Endodermal cell (in vitro differentiated cells): ENCODE measurements at regions not wholly inside any gene's neighbourhood (a gene's known extent, or its start where the extent isn't known, plus 50 kb on each side); places are given as distances from the start of the nearest gene placed in this dataset.
"Not testable (repeated sequence)": the region's sequence is repeated elsewhere in the genome, so short reads cannot be mapped to it uniquely, and the experiment has no call there.

Experiments used
- DNase-seq: peaks from one replicate; pipeline ENCODE4 v3.0.0-alpha.2; 2017
- H3K27ac ChIP-seq: 2 replicates; pipeline ENCODE4 v1.5.1; 2013; ENCODE audit warnings: mild to moderate bottlenecking, low read depth, low read length, moderate library complexity
- H3K27me3 ChIP-seq: 2 replicates; pipeline ENCODE4 v1.6.1; 2013; ENCODE audit warnings: mild to moderate bottlenecking, low read length, moderate library complexity; ENCODE audit not compliant: insufficient read depth, control insufficient read depth, poor library complexity, severe bottlenecking
- H3K36me3 ChIP-seq: 2 replicates; pipeline ENCODE4 v1.7.0; 2013; ENCODE audit warnings: mild to moderate bottlenecking, low read length, moderate library complexity; ENCODE audit not compliant: control insufficient read depth, insufficient read depth
- H3K4me1 ChIP-seq: one replicate; pipeline ENCODE4 v1.7.0; 2013; ENCODE audit warnings: low read length; ENCODE audit not compliant: control insufficient read depth, insufficient read depth
- H3K4me3 ChIP-seq: 2 replicates; pipeline ENCODE4 v1.5.1; 2013; ENCODE audit warnings: mild to moderate bottlenecking, low read length, moderate library complexity
- H3K9ac ChIP-seq: 2 replicates; pipeline ENCODE4 v1.6.1; 2013; ENCODE audit warnings: mild to moderate bottlenecking, low read length, moderate library complexity; ENCODE audit not compliant: poor library complexity, severe bottlenecking; ENCODE audit errors: extremely low read depth
- H3K9me3 ChIP-seq: 2 replicates; pipeline ENCODE4 v1.6.1; 2013; ENCODE audit warnings: mild to moderate bottlenecking, low read length, moderate library complexity; ENCODE audit not compliant: control insufficient read depth
- H3K27ac Mint-ChIP-seq: 2 replicates; pipeline ENCODE4 v1.8.0; 2020; ENCODE audit warnings: mixed read lengths
- H3K27me3 Mint-ChIP-seq: 2 replicates; pipeline ENCODE4 v1.8.0; 2021; ENCODE audit warnings: mild to moderate bottlenecking, mixed read lengths; ENCODE audit not compliant: insufficient read depth
- H3K36me3 Mint-ChIP-seq: 2 replicates; pipeline ENCODE4 v1.8.0; 2020; ENCODE audit warnings: low read depth, mixed read lengths
- H3K4me1 Mint-ChIP-seq: 2 replicates; pipeline ENCODE4 v1.8.0; 2020; ENCODE audit warnings: mixed read lengths
- H3K4me3 Mint-ChIP-seq: 2 replicates; pipeline ENCODE4 v1.8.0; 2020; ENCODE audit warnings: mild to moderate bottlenecking, moderate library complexity, mixed read lengths
- H3K9me3 Mint-ChIP-seq: 2 replicates; pipeline ENCODE4 v1.8.0; 2020; ENCODE audit warnings: mild to moderate bottlenecking, mixed read lengths
- CTCF ChIP-seq: fragments of 200-600 bp; sonication (generic); conservative IDR thresholded peaks from 2 replicates; pipeline ENCODE4 v1.5.0; 2021; ENCODE audit warnings: antibody characterized with exemption, mild to moderate bottlenecking
- WGBS, 2 experiments: methylation state at CpG; one replicate each; pipeline versions ENCODE4 v1.1.5 to v1.1.7; 2013; ENCODE audit warnings: missing lambda C conversion rate in 2 of 2, mixed read lengths in 1 of 2; ENCODE audit not compliant: insufficient coverage in 1 of 2, insufficient read length in 1 of 2; 5-methylcytosine and 5-hydroxymethylcytosine counted together

GRCh38 chrX:113510586-113510985, 670.0 kb upstream of the AMOT start:
- Histone ChIP-seq H3K27me3 (no peaks in the 10 kb centered on the region), H3K27ac (no peak overlapping the region), H3K36me3 (no peaks in the 10 kb centered on the region), H3K9ac (no peak overlapping the region), H3K4me3 (no peak overlapping the region), H3K4me1 (no peaks in the 10 kb centered on the region), H3K9me3 (no peaks in the 10 kb centered on the region)
- Mint-ChIP-seq H3K27me3 (no peaks in the 10 kb centered on the region), H3K4me3 (no peak overlapping the region), H3K9me3 (no peaks in the 10 kb centered on the region), H3K4me1 (peaks cover 30% of the 10 kb centered on the region), H3K27ac (no peak overlapping the region), H3K36me3 (no peaks in the 10 kb centered on the region)
- WGBS, 2 experiments = 94% methylated on average over 1 of the region's 1 CpG; no CpG with 5 or more reads in 1 of the 2 experiments
- no peak for TF ChIP-seq CTCF
- no peak for DNase-seq

- Mint-ChIP-seq H3K36me3 (peaks cover 2% of the 10 kb centered on the region), H3K4me3 (no peak overlapping the region), H3K4me1 (no peaks in the 10 kb centered on the region), H3K9me3 (no peaks in the 10 kb centered on the region), H3K27me3 (no peaks in the 10 kb centered on the region), H3K27ac (no peak overlapping the region)
- no peak overlapping the region for H3K27ac ChIP-seq
- H3K9me3 ChIP-seq = no peaks in the 10 kb centered on the region
- no peak for TF ChIP-seq CTCF
- no peak overlapping the region for H3K4me3 ChIP-seq
- no peaks in the 10 kb centered on the region for H3K36me3 ChIP-seq
- H3K9ac ChIP-seq = no peak overlapping the region
- H3K27me3 ChIP-seq = no peaks in the 10 kb centered on the region
- DNase-seq = no peak
- H3K4me1 ChIP-seq = no peaks in the 10 kb centered on the region
These were observed 652.3 kb upstream of the AMOT start for GRCh38 chrX:113492895-113493294.

- no peak for TF ChIP-seq CTCF
- no peaks in the 10 kb centered on the region for H3K4me1 Mint-ChIP-seq
- H3K36me3 Mint-ChIP-seq = no peaks in the 10 kb centered on the region
- DNase-seq = no peak
- no peak overlapping the region for H3K27ac Mint-ChIP-seq
- no peaks in the 10 kb centered on the region for H3K27me3 Mint-ChIP-seq
- H3K4me3 Mint-ChIP-seq = no peak overlapping the region
- peaks cover 17% of the 10 kb centered on the region for H3K9me3 Mint-ChIP-seq
- no peak overlapping the region for H3K4me3 ChIP-seq
- WGBS, 2 experiments = 83% methylated on average over 1 of the region's 3 CpGs; no CpG with 5 or more reads in 1 of the 2 experiments
- no peaks in the 10 kb centered on the region for H3K4me1 ChIP-seq
- H3K9me3 ChIP-seq = no peaks in the 10 kb centered on the region
- no peak overlapping the region for H3K27ac ChIP-seq
- no peaks in the 10 kb centered on the region for H3K36me3 ChIP-seq
- no peaks in the 10 kb centered on the region for H3K27me3 ChIP-seq
- no peak overlapping the region for H3K9ac ChIP-seq
These were observed 632.8 kb upstream of the AMOT start for GRCh38 chrX:113473418-113473817.

- not testable (repeated sequence) for H3K36me3 Mint-ChIP-seq, H3K9ac ChIP-seq, H3K27me3 Mint-ChIP-seq, H3K27me3 ChIP-seq, H3K9me3 ChIP-seq, H3K27ac ChIP-seq, H3K4me1 Mint-ChIP-seq, H3K27ac Mint-ChIP-seq, H3K4me3 ChIP-seq, H3K4me1 ChIP-seq, DNase-seq, H3K4me3 Mint-ChIP-seq, H3K36me3 ChIP-seq
- H3K9me3 Mint-ChIP-seq = peaks cover 16% of the 10 kb centered on the region
- 97 to 100% methylated on average over 1 to 5 of the region's 5 CpGs for WGBS, 2 experiments
These were observed 632.4 kb upstream of the AMOT start for GRCh38 chrX:113473015-113473414.
